MM.1S (cell line): ENCODE measurements at regions not wholly inside any gene's neighbourhood (a gene's known extent, or its start where the extent isn't known, plus 50 kb on each side); places are given as distances from the start of the nearest gene placed in this dataset.

Experiments used
- DNase-seq: peaks from one replicate; pipeline ENCODE4 v3.0.0-alpha.2; 2015
- H2AFZ ChIP-seq: fragments of 300-600 bp; sonication (generic); 2 replicates; pipeline ENCODE4 v1.6.0; 2016; ENCODE audit warnings: antibody characterized with exemption, low read length
- H3F3A ChIP-seq: fragments of 300-600 bp; sonication (generic); 2 replicates; pipeline ENCODE4 v1.6.1; 2016; ENCODE audit warnings: mild to moderate bottlenecking, antibody characterized with exemption, low read length, moderate library complexity, mixed read lengths; ENCODE audit not compliant: insufficient read depth
- H3K27ac ChIP-seq: fragments of 300-600 bp; sonication (generic); 2 replicates; pipeline ENCODE4 v1.5.1; 2016; ENCODE audit warnings: mild to moderate bottlenecking, low read length
- H3K27me3 ChIP-seq: fragments of 300-600 bp; sonication (generic); replicated peaks from 2 replicates; pipeline ENCODE4 v1.6.0; 2016; ENCODE audit warnings: low read length; ENCODE audit not compliant: insufficient read depth
- H3K36me3 ChIP-seq: fragments of 300-600 bp; sonication (generic); replicated peaks from 2 replicates; pipeline ENCODE4 v1.6.1; 2016; ENCODE audit warnings: mild to moderate bottlenecking, low read length, mixed read lengths; ENCODE audit not compliant: insufficient read depth
- H3K4me1 ChIP-seq: fragments of 300-600 bp; sonication (generic); 2 replicates; pipeline ENCODE4 v1.6.1; 2016; ENCODE audit warnings: low read length, mixed read lengths
- H3K4me2 ChIP-seq: fragments of 300-600 bp; sonication (generic); 2 replicates; pipeline ENCODE4 v1.6.0; 2016; ENCODE audit warnings: low read depth, low read length
- H3K4me3 ChIP-seq: fragments of 300-600 bp; sonication (generic); 2 replicates; pipeline ENCODE4 v1.5.1; 2016; ENCODE audit warnings: low read length, mixed read lengths
- H3K79me2 ChIP-seq: fragments of 300-600 bp; sonication (generic); 2 replicates; pipeline ENCODE4 v1.6.1; 2016; ENCODE audit warnings: mixed run types, low read length, mixed read lengths
- H3K9ac ChIP-seq: fragments of 300-600 bp; sonication (generic); 2 replicates; pipeline ENCODE4 v1.6.1; 2016; ENCODE audit warnings: low read length, mixed read lengths
- H3K9me2 ChIP-seq: fragments of 300-600 bp; sonication (generic); replicated peaks from 2 replicates; pipeline ENCODE4 v1.6.1; 2016; ENCODE audit warnings: mild to moderate bottlenecking, low read length, mixed read lengths; ENCODE audit not compliant: insufficient read depth
- H3K9me3 ChIP-seq: fragments of 300-600 bp; sonication (generic); replicated peaks from 2 replicates; pipeline ENCODE4 v1.6.1; 2016; ENCODE audit warnings: mild to moderate bottlenecking, low read length, mixed read lengths; ENCODE audit not compliant: insufficient read depth
- H4K20me1 ChIP-seq: fragments of 300-600 bp; sonication (generic); 2 replicates; pipeline ENCODE4 v1.6.1; 2016; ENCODE audit warnings: mild to moderate bottlenecking, low read length, moderate library complexity, mixed read lengths; ENCODE audit not compliant: insufficient read depth
- CTCF ChIP-seq: fragments of 300-600 bp; sonication (generic); IDR thresholded peaks from 2 replicates; pipeline ENCODE4 v1.5.1; 2016; ENCODE audit warnings: antibody characterized with exemption, low read length, mixed read lengths
- EZH2 ChIP-seq: fragments of 300-600 bp; sonication (generic); optimal IDR thresholded peaks from 2 replicates; pipeline ENCODE3; 2017; ENCODE audit warnings: low read depth, mild to moderate bottlenecking, antibody characterized with exemption, low read length, mixed read lengths
- EZH2phosphoT487 ChIP-seq: fragments of 300-600 bp; sonication (generic); IDR thresholded peaks from 2 replicates; pipeline ENCODE4 v1.6.1; 2018; ENCODE audit warnings: antibody characterized with exemption, low read length

- Histone ChIP-seq H4K20me1 (no peaks in the 10 kb centered on the region), H3K4me3 (no peak overlapping the region), H3K9me3 (no peaks in the 10 kb centered on the region), H3K4me1 (no peaks in the 10 kb centered on the region), H3F3A (no peaks in the 10 kb centered on the region), H3K36me3 (no peaks in the 10 kb centered on the region), H3K27me3 (no peaks in the 10 kb centered on the region), H3K4me2 (no peak overlapping the region), H3K9ac (no peak overlapping the region), H2AFZ (no peak overlapping the region), H3K9me2 (no peaks in the 10 kb centered on the region), H3K79me2 (no peaks in the 10 kb centered on the region), H3K27ac (no peak overlapping the region)
- TF ChIP-seq CTCF (no peak), EZH2phosphoT487 (no peak), EZH2 (no peak)
- DNase-seq = no peak
Measured at GRCh38 chr20:20797521-20798310, 85.3 kb upstream of the RALGAPA2 start.

DNA sequence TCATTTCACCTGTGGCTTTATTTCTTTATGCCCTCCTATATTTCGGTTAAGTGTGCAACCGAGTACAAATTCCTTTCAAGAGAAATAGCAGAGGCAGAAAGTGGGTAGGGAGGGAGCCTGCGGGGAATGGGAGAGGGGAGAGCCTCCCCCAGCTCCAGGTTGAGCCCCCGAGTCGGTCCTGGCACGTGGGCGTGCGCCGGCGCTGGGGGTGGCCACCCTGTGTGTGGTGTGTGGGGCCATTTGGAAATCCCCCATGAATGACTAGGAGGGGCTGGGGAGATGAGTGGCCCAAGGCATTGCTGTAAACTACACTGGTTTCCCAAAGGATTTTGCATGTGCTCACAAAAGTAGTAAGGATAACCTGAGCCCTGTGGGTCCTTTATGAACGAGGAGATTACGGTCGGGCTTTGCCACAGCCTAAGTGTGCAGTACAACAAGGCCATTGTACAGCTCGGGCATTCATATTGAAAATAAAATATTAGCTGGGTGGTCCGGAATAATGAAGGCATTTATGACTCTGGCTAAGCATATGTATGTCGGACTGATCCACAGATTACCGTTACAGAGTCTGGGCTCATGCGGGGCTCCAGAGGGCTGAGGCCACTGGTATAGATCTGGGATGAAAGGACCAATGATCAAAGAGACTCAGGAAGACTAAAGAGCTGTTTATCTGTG, 84.5 kb upstream of the RALGAPA2 start:
- H2AFZ ChIP-seq = no peak overlapping the region
- TF ChIP-seq EZH2 = no peak
- TF ChIP-seq CTCF = no peak
- no peak for TF ChIP-seq EZH2phosphoT487
- no peak for DNase-seq
- no peak overlapping the region for H3K9ac ChIP-seq
- H3K4me3 ChIP-seq = no peak overlapping the region
- no peaks in the 10 kb centered on the region for H3K9me3 ChIP-seq
- H3K9me2 ChIP-seq = no peaks in the 10 kb centered on the region
- no peaks in the 10 kb centered on the region for H3F3A ChIP-seq
- no peaks in the 10 kb centered on the region for H3K36me3 ChIP-seq
- H3K4me1 ChIP-seq = no peaks in the 10 kb centered on the region
- no peaks in the 10 kb centered on the region for H3K79me2 ChIP-seq
- no peak overlapping the region for H3K4me2 ChIP-seq
- no peaks in the 10 kb centered on the region for H3K27me3 ChIP-seq
- H4K20me1 ChIP-seq = no peaks in the 10 kb centered on the region
- no peak overlapping the region for H3K27ac ChIP-seq

DNA sequence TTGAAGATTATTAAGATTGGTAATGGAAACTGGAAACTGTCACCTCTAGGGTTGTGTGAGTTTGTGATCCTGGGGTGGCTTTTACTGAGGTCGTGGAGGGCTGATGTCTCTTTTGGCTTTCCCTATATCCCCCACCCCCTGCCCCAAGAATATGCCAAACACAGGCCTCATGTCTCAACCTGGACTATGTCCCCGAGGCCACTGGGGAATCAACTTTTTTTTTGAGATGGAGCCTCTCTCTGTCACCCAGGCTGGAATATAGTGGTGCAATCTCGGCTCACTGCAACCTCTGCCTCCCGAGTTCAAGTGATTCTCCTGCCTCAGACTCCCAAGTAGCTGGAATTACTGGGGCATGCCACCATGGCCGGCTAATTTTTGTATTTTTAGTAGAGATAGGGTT, 83.3 kb upstream of the RALGAPA2 start:
- TF ChIP-seq EZH2phosphoT487 = no peak
- no peak for TF ChIP-seq CTCF
- TF ChIP-seq EZH2 = no peak
- H3K4me2 ChIP-seq = no peak overlapping the region
- no peaks in the 10 kb centered on the region for H3K79me2 ChIP-seq
- no peak overlapping the region for H2AFZ ChIP-seq
- H3K9ac ChIP-seq = no peak overlapping the region
- H3K36me3 ChIP-seq = no peaks in the 10 kb centered on the region
- no peaks in the 10 kb centered on the region for H4K20me1 ChIP-seq
- no peaks in the 10 kb centered on the region for H3F3A ChIP-seq
- no peak overlapping the region for H3K27ac ChIP-seq
- H3K9me3 ChIP-seq = no peaks in the 10 kb centered on the region
- H3K4me3 ChIP-seq = no peak overlapping the region
- no peaks in the 10 kb centered on the region for H3K27me3 ChIP-seq
- no peaks in the 10 kb centered on the region for H3K4me1 ChIP-seq
- DNase-seq = no peak
- H3K9me2 ChIP-seq = no peaks in the 10 kb centered on the region
